Ascending aorta (tissue), 2 donors: ENCODE measurements at regions not wholly inside any gene's neighbourhood (a gene's known extent, or its start where the extent isn't known, plus 50 kb on each side); places are given as distances from the start of the nearest gene placed in this dataset.

Experiments used
- DNase-seq, 2 donors: peaks; one replicate each; pipeline ENCODE4 v3.0.0-alpha.2; 2019; ENCODE audit warnings: low spot score in 2 of 2
- H3K27ac ChIP-seq, 2 donors: fragments of 200-600 bp; sonication (generic); one replicate each; pipeline ENCODE4 v1.5.1; 2016 to 2017; ENCODE audit warnings: mild to moderate bottlenecking in 1 of 2
- H3K27me3 ChIP-seq: fragments of 200-600 bp; sonication (generic); one replicate; pipeline ENCODE4 v1.5.1; 2017
- H3K36me3 ChIP-seq, 2 donors: fragments of 200-600 bp; sonication (generic); one replicate each; pipeline ENCODE4 v1.5.1; 2016
- H3K4me1 ChIP-seq, 2 donors: fragments of 200-600 bp; sonication (generic); one replicate each; pipeline ENCODE4 v1.5.1; 2016 to 2017; ENCODE audit warnings: mild to moderate bottlenecking in 1 of 2
- H3K4me3 ChIP-seq, 2 donors: fragments of 200-600 bp; sonication (generic); one replicate each; pipeline ENCODE4 v1.5.1; 2016 to 2017; ENCODE audit warnings: mild to moderate bottlenecking in 1 of 2
- H3K9me3 ChIP-seq, 2 donors: fragments of 200-600 bp; sonication (generic); one replicate each; pipeline ENCODE4 v1.5.1; 2016
- intact Hi-C: fragments of 100-400 bp; cut with DNase I; formaldehyde crosslinking; loops from one replicate; pipeline ENCODE4 v1.15.1; 2023
- TF ChIP-seq, protein P1 (sequence below), 3 experiments: fragments of 200-600 bp in 2 of 3; fragments of 450-650 bp in 1 of 3; sonication (generic) in 2 of 3; IDR thresholded peaks; one replicate each; pipeline ENCODE4 v1.5.1; 2016 to 2019; ENCODE audit warnings: antibody characterized with exemption in 3 of 3, mild to moderate bottlenecking in 1 of 3, moderate library complexity in 1 of 3

DNA sequence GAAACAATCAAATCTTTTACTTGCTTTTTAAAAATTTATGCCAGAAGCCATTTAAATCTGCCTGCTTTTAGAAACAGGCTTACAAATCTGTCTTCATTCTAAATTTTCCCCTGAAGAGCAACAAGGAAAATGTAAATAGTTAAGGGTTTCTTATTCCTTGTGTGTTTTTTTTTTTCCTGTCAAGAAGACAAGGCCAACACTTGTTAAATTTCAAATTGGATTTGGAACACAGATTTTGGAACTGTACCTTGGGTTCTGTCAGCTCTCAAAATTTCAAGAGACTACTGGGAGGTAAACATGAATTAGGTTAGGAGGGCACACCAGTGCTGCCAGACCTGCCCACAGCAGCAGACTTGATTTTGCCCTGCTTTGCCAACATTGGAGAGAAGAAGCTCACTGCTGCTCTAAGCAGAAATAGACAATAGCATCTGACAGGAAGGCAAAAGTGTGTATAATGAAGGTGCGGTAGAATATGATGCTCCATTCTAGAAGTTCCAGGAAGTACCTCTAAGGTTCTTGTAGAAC lies 121.7 kb downstream of the NHLRC3 start:
- Histone ChIP-seq H3K9me3 (no peaks in the 10 kb centered on the region), H3K4me3 (no peak overlapping the region), H3K4me1 (no peaks in the 10 kb centered on the region), H3K36me3 (no peaks in the 10 kb centered on the region), H3K27ac (no peak overlapping the region), H3K27me3 (no peaks in the 10 kb centered on the region)
- no peak for DNase-seq
- intact Hi-C loops, result no loop called here
- TF ChIP-seq, protein P1, sequence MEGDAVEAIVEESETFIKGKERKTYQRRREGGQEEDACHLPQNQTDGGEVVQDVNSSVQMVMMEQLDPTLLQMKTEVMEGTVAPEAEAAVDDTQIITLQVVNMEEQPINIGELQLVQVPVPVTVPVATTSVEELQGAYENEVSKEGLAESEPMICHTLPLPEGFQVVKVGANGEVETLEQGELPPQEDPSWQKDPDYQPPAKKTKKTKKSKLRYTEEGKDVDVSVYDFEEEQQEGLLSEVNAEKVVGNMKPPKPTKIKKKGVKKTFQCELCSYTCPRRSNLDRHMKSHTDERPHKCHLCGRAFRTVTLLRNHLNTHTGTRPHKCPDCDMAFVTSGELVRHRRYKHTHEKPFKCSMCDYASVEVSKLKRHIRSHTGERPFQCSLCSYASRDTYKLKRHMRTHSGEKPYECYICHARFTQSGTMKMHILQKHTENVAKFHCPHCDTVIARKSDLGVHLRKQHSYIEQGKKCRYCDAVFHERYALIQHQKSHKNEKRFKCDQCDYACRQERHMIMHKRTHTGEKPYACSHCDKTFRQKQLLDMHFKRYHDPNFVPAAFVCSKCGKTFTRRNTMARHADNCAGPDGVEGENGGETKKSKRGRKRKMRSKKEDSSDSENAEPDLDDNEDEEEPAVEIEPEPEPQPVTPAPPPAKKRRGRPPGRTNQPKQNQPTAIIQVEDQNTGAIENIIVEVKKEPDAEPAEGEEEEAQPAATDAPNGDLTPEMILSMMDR (IDR thresholded peaks at IDR 0.05), result no peak

DNA sequence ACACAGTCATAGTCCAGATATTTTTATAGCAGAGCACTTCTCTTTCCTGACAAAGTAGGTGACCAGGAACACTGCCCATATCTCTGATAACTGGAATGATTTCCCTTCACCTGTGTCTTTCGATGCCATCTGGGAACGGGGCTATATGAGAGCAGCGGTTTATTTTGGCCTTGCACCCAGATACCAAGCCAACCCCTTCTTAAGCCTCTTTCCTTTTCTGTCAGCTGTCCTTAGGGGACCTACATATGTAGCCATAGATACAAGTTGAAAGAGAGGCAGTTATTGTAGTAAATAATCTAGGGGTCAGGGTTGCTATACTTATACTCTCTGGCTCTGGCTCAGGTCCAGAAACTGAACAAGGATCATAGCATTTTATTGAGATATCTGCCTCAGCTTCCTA lies 128.8 kb downstream of the NHLRC3 start:
- no peaks in the 10 kb centered on the region for H3K9me3 ChIP-seq
- intact Hi-C loops, result no loop called here
- no peak for DNase-seq
- H3K4me3 ChIP-seq, result no peak overlapping the region
- H3K27ac ChIP-seq, result no peak overlapping the region
- TF ChIP-seq, protein P1 (IDR thresholded peaks at IDR 0.05), result no peak
- H3K4me1 ChIP-seq, result no peaks in the 10 kb centered on the region
- H3K27me3 ChIP-seq, result no peaks in the 10 kb centered on the region
- H3K36me3 ChIP-seq, result no peaks in the 10 kb centered on the region

DNA sequence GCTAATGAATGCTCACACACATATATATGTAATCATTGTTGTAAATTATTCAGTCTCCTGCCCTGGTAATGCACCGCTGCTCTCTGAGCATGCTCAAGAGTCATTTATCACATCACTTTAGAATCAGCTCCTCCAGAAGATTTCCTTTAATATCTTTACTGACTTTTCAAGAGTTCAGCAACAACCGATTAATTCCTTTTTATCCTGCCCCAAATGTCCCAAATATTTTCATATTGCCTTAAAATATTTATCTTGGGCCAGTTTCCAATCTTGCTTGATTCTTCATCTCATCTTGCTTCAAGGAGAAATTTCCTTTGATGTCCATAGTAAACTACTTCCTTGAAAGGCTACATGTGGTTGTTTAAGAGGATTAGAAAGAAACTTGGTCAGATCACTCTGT lies 132.5 kb downstream of the NHLRC3 start:
- H3K4me1 ChIP-seq, result no peaks in the 10 kb centered on the region
- H3K9me3 ChIP-seq, result no peaks in the 10 kb centered on the region
- TF ChIP-seq, protein P1 (IDR thresholded peaks at IDR 0.05), result no peak
- no peak overlapping the region for H3K27ac ChIP-seq
- H3K36me3 ChIP-seq, result no peaks in the 10 kb centered on the region
- H3K27me3 ChIP-seq, result no peaks in the 10 kb centered on the region
- no peak for DNase-seq
- no peak overlapping the region for H3K4me3 ChIP-seq
- intact Hi-C loops, result no loop called here

DNA sequence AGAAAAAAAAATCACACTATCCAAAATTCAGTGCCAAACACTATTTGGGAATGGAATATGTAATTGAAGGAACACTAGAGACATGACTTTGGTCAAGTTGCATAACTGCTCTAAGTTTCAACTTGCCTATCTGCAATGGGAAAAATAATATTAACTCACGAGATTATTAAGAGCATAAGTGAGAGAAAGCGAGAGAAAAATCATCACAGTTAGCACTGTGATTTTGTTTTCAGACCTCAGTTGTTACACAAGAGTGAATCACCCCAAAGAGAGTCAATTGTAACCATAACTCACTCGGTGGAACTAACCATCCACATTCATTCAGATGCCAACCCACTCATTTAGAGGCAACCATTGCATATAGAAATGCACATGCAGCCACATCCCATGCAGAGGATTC lies 147.1 kb downstream of the NHLRC3 start:
- TF ChIP-seq, protein P1 (IDR thresholded peaks at IDR 0.05), result no peak
- H3K27ac ChIP-seq, result peak overlapping the region in 1 of 2 donors; percentile 33
- no peak for DNase-seq
- intact Hi-C loops, result loop anchor here (5.0 kb wide), 1 partner anchor 232 kb away; no protein-coding TSS in a partner anchor
- H3K9me3 ChIP-seq, result no peaks in the 10 kb centered on the region
- H3K4me1 ChIP-seq, result peaks cover 0 to 5% of the 10 kb centered on the region in 2 donors
- no peaks in the 10 kb centered on the region for H3K36me3 ChIP-seq
- H3K27me3 ChIP-seq, result no peaks in the 10 kb centered on the region
- H3K4me3 ChIP-seq, result no peak overlapping the region

DNA sequence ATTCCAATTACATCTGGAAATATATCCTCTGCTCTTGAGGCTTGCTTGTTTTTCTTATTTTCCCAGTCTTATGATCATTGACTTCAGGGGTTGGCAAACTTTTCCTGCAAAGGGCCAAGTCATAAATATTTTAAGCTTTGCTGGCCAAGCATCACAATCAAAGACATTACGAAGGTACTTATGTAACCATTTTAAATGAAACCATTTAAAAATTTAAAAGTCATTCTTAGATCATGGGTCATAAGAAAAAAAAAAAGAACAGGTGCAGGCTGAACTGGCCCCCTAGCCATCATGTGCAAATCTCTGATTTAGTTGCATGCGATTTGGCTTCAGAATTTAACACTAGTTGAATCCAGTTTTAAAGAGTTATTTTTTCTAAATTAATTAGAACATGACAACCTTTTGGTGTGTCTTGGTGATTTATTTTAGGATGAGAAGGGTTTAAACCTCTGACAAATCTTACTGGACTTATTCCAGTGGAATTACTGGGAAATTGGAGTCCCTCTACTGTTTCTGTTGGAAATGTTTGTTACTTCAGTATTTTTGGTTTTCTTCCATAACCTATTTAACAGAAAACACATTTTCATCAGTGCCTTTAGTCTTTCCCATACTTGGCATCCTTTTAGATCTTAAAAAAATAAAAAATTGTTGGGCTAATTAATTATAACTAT lies 148.1 kb downstream of the NHLRC3 start:
- peak overlapping the region in 1 of 2 donors; percentile 17 for H3K4me3 ChIP-seq
- TF ChIP-seq, protein P1 (IDR thresholded peaks at IDR 0.05), result no peak
- H3K27me3 ChIP-seq, result no peaks in the 10 kb centered on the region
- H3K4me1 ChIP-seq, result peaks cover 0 to 5% of the 10 kb centered on the region in 2 donors
- H3K27ac ChIP-seq, result peak overlapping the region in 1 of 2 donors; percentile 55
- H3K36me3 ChIP-seq, result no peaks in the 10 kb centered on the region
- no peaks in the 10 kb centered on the region for H3K9me3 ChIP-seq
- no peak for DNase-seq
- intact Hi-C loops, result loop anchor here (5.0 kb wide), 1 partner anchor 231 kb away; no protein-coding TSS in a partner anchor
